Suprapubic skin (tissue), 4 donors: ENCODE measurements at regions not wholly inside any gene's neighbourhood (a gene's known extent, or its start where the extent isn't known, plus 50 kb on each side); places are given as distances from the start of the nearest gene placed in this dataset.

Source experiments
- DNase-seq, 2 donors: peaks; one replicate each; pipeline ENCODE4 v3.0.0-alpha.2; 2019; ENCODE audit warnings: low spot score in 2 of 2
- H3K27ac ChIP-seq: fragments of 200-600 bp; sonication (generic); one replicate; pipeline ENCODE4 v1.5.1; 2019
- H3K27me3 ChIP-seq: fragments of 200-600 bp; sonication (generic); one replicate; pipeline ENCODE4 v1.5.1; 2019
- H3K36me3 ChIP-seq: fragments of 200-600 bp; sonication (generic); one replicate; pipeline ENCODE4 v1.5.1; 2019
- H3K4me1 ChIP-seq: fragments of 200-600 bp; sonication (generic); one replicate; pipeline ENCODE4 v1.5.1; 2019
- H3K4me3 ChIP-seq: fragments of 200-600 bp; sonication (generic); one replicate; pipeline ENCODE4 v1.5.1; 2019; ENCODE audit warnings: mild to moderate bottlenecking
- H3K9me3 ChIP-seq: fragments of 200-600 bp; sonication (generic); one replicate; pipeline ENCODE4 v1.5.1; 2019
- CTCF ChIP-seq, 2 donors: fragments of 200-600 bp in 1 of 2; fragments of 450-650 bp in 1 of 2; sonication (generic) in 1 of 2; IDR thresholded peaks; one replicate each; pipeline ENCODE4 v1.5.1; 2016 to 2019; ENCODE audit warnings: antibody characterized with exemption in 2 of 2, mild to moderate bottlenecking in 1 of 2, moderate library complexity in 1 of 2
- EP300 ChIP-seq: sonication (generic); formaldehyde crosslinking; IDR thresholded peaks from one replicate; pipeline ENCODE4 v1.6.1; 2017; ENCODE audit warnings: antibody characterized with exemption
- POLR2A ChIP-seq, 2 donors: fragments of 450-650 bp; IDR thresholded peaks; one replicate each; pipeline ENCODE4 v1.6.1; 2017; ENCODE audit warnings: antibody characterized with exemption in 2 of 2, mild to moderate bottlenecking in 2 of 2, moderate library complexity in 2 of 2
- POLR2AphosphoS5 ChIP-seq, 3 donors: sonication (generic); formaldehyde crosslinking; IDR thresholded peaks; one replicate each; pipeline ENCODE4 v1.6.1; 2017; ENCODE audit warnings: antibody characterized with exemption in 3 of 3
- WGBS: methylation state at CpG from one replicate; pipeline ENCODE4 v1.1.5; 2018; 5-methylcytosine and 5-hydroxymethylcytosine counted together

GRCh38 chr19:28019371-28019770 lies 1193.6 kb downstream of the UQCRFS1 start:
- H3K9me3 ChIP-seq = no peaks in the 10 kb centered on the region
- peaks cover 3% of the 10 kb centered on the region for H3K27me3 ChIP-seq
- no peak overlapping the region for H3K27ac ChIP-seq
- H3K4me1 ChIP-seq = no peaks in the 10 kb centered on the region
- no peak for DNase-seq
- no peaks in the 10 kb centered on the region for H3K36me3 ChIP-seq
- TF ChIP-seq POLR2AphosphoS5 (IDR thresholded peaks at IDR 0.05) (no peak), CTCF (IDR thresholded peaks at IDR 0.05) (no peak), POLR2A (IDR thresholded peaks at IDR 0.05) (no peak), EP300 (no peak)
- WGBS = 73% methylated on average over 7 of the region's 7 CpGs
- no peak overlapping the region for H3K4me3 ChIP-seq

GRCh38 chr19:28018499-28018898 lies 1194.5 kb downstream of the UQCRFS1 start:
- no peaks in the 10 kb centered on the region for H3K4me1 ChIP-seq
- H3K27ac ChIP-seq = no peak overlapping the region
- TF ChIP-seq CTCF (IDR thresholded peaks at IDR 0.05) (no peak), POLR2A (IDR thresholded peaks at IDR 0.05) (no peak), POLR2AphosphoS5 (IDR thresholded peaks at IDR 0.05) (no peak), EP300 (no peak)
- no peak overlapping the region for H3K4me3 ChIP-seq
- no peaks in the 10 kb centered on the region for H3K9me3 ChIP-seq
- no peaks in the 10 kb centered on the region for H3K36me3 ChIP-seq
- WGBS = 58% methylated on average over 5 of the region's 5 CpGs
- no peak for DNase-seq
- peaks cover 3% of the 10 kb centered on the region for H3K27me3 ChIP-seq

- H3K27me3 ChIP-seq = no peaks in the 10 kb centered on the region
- no peak for DNase-seq
- H3K36me3 ChIP-seq = no peaks in the 10 kb centered on the region
- no peak overlapping the region for H3K4me3 ChIP-seq
- H3K9me3 ChIP-seq = no peaks in the 10 kb centered on the region
- no peaks in the 10 kb centered on the region for H3K4me1 ChIP-seq
- 64% methylated on average over 6 of the region's 8 CpGs for WGBS
- no peak overlapping the region for H3K27ac ChIP-seq
- TF ChIP-seq CTCF (IDR thresholded peaks at IDR 0.05) = no peak
These were observed 1198.1 kb downstream of the UQCRFS1 start for GRCh38 chr19:28014615-28015405.

GRCh38 chr19:28012361-28012760 lies 1200.6 kb downstream of the UQCRFS1 start:
- 67% methylated on average over 3 of the region's 3 CpGs for WGBS
- H3K4me3 ChIP-seq = no peak overlapping the region
- H3K27me3 ChIP-seq = no peaks in the 10 kb centered on the region
- no peaks in the 10 kb centered on the region for H3K36me3 ChIP-seq
- H3K9me3 ChIP-seq = no peaks in the 10 kb centered on the region
- no peak overlapping the region for H3K27ac ChIP-seq
- TF ChIP-seq EP300 (no peak), CTCF (IDR thresholded peaks at IDR 0.05) (no peak), POLR2A (IDR thresholded peaks at IDR 0.05) (no peak), POLR2AphosphoS5 (IDR thresholded peaks at IDR 0.05) (no peak)
- no peak for DNase-seq
- H3K4me1 ChIP-seq = no peaks in the 10 kb centered on the region

- no peaks in the 10 kb centered on the region for H3K9me3 ChIP-seq
- 51% methylated on average over 6 of the region's 6 CpGs for WGBS
- H3K4me1 ChIP-seq = no peaks in the 10 kb centered on the region
- TF ChIP-seq CTCF (IDR thresholded peaks at IDR 0.05) (no peak), POLR2AphosphoS5 (IDR thresholded peaks at IDR 0.05) (no peak), POLR2A (IDR thresholded peaks at IDR 0.05) (no peak), EP300 (no peak)
- H3K36me3 ChIP-seq = no peaks in the 10 kb centered on the region
- no peak overlapping the region for H3K4me3 ChIP-seq
- no peak for DNase-seq
- no peak overlapping the region for H3K27ac ChIP-seq
- H3K27me3 ChIP-seq = no peaks in the 10 kb centered on the region
These were observed 1202.3 kb downstream of the UQCRFS1 start for GRCh38 chr19:28010656-28011055.
